SK-N-MC (cell line): ENCODE measurements at regions not wholly inside any gene's neighbourhood (a gene's known extent, or its start where the extent isn't known, plus 50 kb on each side); places are given as distances from the start of the nearest gene placed in this dataset.

Experiments used
- EZH2 ChIP-seq: fragments of 200-600 bp; sonication (generic); IDR thresholded peaks from one replicate; pipeline ENCODE4 v1.6.1; 2017; ENCODE audit warnings: antibody characterized with exemption
- POLR2AphosphoS5 ChIP-seq: IDR thresholded peaks from 2 replicates; pipeline ENCODE4 v1.6.1; 2012; ENCODE audit warnings: mild to moderate bottlenecking, low read depth, low read length, borderline replicate concordance

- TF ChIP-seq POLR2AphosphoS5 = no peak
- TF ChIP-seq EZH2 = no peak
Measured at GRCh38 chr10:131777162-131777561, 123.6 kb upstream of the PPP2R2D start.
